Choroid plexus epithelial cell (primary cell): ENCODE measurements at regions not wholly inside any gene's neighbourhood (a gene's known extent, or its start where the extent isn't known, plus 50 kb on each side); places are given as distances from the start of the nearest gene placed in this dataset.

ENCODE experiments used
- DNase-seq: peaks from one replicate; pipeline ENCODE4 v3.0.0-alpha.2; 2010; ENCODE audit warnings: low read depth
- H3K4me3 ChIP-seq: 2 replicates; pipeline ENCODE4 v1.5.1; 2011; ENCODE audit warnings: low read depth, mild to moderate bottlenecking, control low read depth, low read length, moderate library complexity
- CTCF ChIP-seq: conservative IDR thresholded peaks from 2 replicates; pipeline ENCODE4 v1.5.1; 2011; ENCODE audit warnings: low read depth, mild to moderate bottlenecking, control low read depth, inconsistent platforms, low read length, moderate library complexity

- no peak overlapping the region for H3K4me3 ChIP-seq
- TF ChIP-seq CTCF, result no peak
- DNase-seq, result no peak
Observed at GRCh38 chr1:239254999-239255398, 131.4 kb upstream of the CHRM3 start.

GRCh38 chr1:239253032-239253431 lies 133.3 kb upstream of the CHRM3 start:
- no peak for TF ChIP-seq CTCF
- DNase-seq, result no peak

GRCh38 chr1:239250353-239251035 lies 135.9 kb upstream of the CHRM3 start:
- no peak for DNase-seq
- no peak for TF ChIP-seq CTCF

More at GRCh38 chr1:239253032-239253431, 133.3 kb upstream of the CHRM3 start:
- H3K4me3 ChIP-seq, result no peak overlapping the region

DNA sequence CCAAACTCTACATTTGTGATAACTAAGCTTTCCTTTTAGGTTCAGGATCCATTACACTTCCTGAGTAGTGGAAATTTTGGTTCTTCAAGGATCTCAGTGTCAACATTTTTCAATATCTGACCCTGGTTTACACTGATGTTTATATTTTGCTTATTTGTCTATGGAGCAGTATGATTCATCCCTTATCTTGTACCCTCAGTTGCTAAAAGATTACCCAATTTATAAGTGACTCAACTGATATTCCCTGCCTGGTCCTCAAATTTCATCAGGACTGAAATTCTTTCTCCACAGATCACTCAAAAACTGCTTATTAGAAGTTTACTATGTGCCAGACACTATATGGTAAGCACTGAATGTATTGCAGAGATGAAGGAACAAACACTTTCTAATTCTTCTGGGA lies 139.1 kb upstream of the CHRM3 start:
- peak; percentile 42 for DNase-seq
- no peak overlapping the region for H3K4me3 ChIP-seq
- no peak for TF ChIP-seq CTCF

More at GRCh38 chr1:239250353-239251035, 135.9 kb upstream of the CHRM3 start:
- H3K4me3 ChIP-seq, result no peak overlapping the region

- DNase-seq, result no peak
- no peak overlapping the region for H3K4me3 ChIP-seq
- no peak for TF ChIP-seq CTCF
Observed at GRCh38 chr1:239244084-239244483, 142.3 kb upstream of the CHRM3 start.

DNA sequence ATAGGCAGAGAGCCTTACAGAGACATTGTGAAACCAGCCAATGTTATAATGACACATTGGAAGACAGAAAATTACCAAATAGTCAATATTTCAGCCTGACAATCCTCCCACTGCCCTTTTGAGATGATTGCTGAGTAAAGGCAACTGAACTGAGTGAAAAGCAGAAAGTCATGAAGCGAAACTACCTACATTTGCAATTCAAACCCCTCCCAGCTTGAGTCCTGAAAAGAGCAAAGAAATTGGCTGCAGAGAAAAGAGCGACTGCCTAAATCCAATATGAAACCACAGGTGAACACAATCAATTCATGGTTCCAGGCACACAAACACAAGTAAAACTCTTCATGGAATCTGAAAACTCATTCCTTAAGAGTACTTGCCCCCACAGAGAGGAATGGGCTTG lies 143.4 kb upstream of the CHRM3 start:
- TF ChIP-seq CTCF, result no peak
- no peak for DNase-seq
- no peak overlapping the region for H3K4me3 ChIP-seq

GRCh38 chr1:239242404-239242803 lies 144.0 kb upstream of the CHRM3 start:
- no peak for DNase-seq
- no peak overlapping the region for H3K4me3 ChIP-seq
- no peak for TF ChIP-seq CTCF
